ENCODE measurements at regions not wholly inside any gene's neighbourhood (a gene's known extent, or its start where the extent isn't known, plus 50 kb on each side); places are given as distances from the start of the nearest gene placed in this dataset.

- no peak for DNase-seq (ENCODE audit: extremely low read depth, low read depth)
- no peak for TF ChIP-seq CTCF (IDR thresholded peaks at IDR 0.05; ENCODE audit: low read depth, low read length, missing control alignments)
- no peak overlapping the region for H3K4me3 ChIP-seq (replicated peaks; ENCODE audit: low read depth, low read length)
These were observed 713.9 kb upstream of the USP15 start for GRCh38 chr12:61546296-61546695.

- DNase-seq (ENCODE audit: extremely low read depth, low read depth) = no peak
- no peak overlapping the region for H3K4me3 ChIP-seq (replicated peaks; ENCODE audit: low read depth, low read length)
- no peak for TF ChIP-seq CTCF (IDR thresholded peaks at IDR 0.05; ENCODE audit: low read depth, low read length, missing control alignments)
These were observed 707.1 kb upstream of the USP15 start for GRCh38 chr12:61553091-61553490.

GRCh38 chr12:61554268-61555008, 705.8 kb upstream of the USP15 start:
- H3K4me3 ChIP-seq (replicated peaks; ENCODE audit: low read depth, low read length) = no peak overlapping the region
- no peak for TF ChIP-seq CTCF (IDR thresholded peaks at IDR 0.05; ENCODE audit: low read depth, low read length, missing control alignments)
- DNase-seq (ENCODE audit: extremely low read depth, low read depth) = no peak

- TF ChIP-seq CTCF (IDR thresholded peaks at IDR 0.05; ENCODE audit: low read depth, low read length, missing control alignments) = no peak
- no peak overlapping the region for H3K4me3 ChIP-seq (replicated peaks; ENCODE audit: low read depth, low read length)
- DNase-seq (ENCODE audit: extremely low read depth, low read depth) = no peak
These were observed 696.3 kb upstream of the USP15 start for GRCh38 chr12:61563665-61564450.

GRCh38 chr12:61564466-61564865, 695.7 kb upstream of the USP15 start:
- no peak overlapping the region for H3K4me3 ChIP-seq (replicated peaks; ENCODE audit: low read depth, low read length)
- DNase-seq (ENCODE audit: extremely low read depth, low read depth) = no peak
- no peak for TF ChIP-seq CTCF (IDR thresholded peaks at IDR 0.05; ENCODE audit: low read depth, low read length, missing control alignments)

GRCh38 chr12:61566183-61566582, 694.0 kb upstream of the USP15 start:
- DNase-seq (ENCODE audit: extremely low read depth, low read depth) = no peak
- no peak overlapping the region for H3K4me3 ChIP-seq (replicated peaks; ENCODE audit: low read depth, low read length)
- no peak for TF ChIP-seq CTCF (IDR thresholded peaks at IDR 0.05; ENCODE audit: low read depth, low read length, missing control alignments)

Data from HFF-Myc (cell line).